ENCODE measurements at regions not wholly inside any gene's neighbourhood (a gene's known extent, or its start where the extent isn't known, plus 50 kb on each side); places are given as distances from the start of the nearest gene placed in this dataset.

GRCh38 chrX:4320436-4320947, 607.0 kb upstream of the PRKX start:
- TF ChIP-seq FOXP2 (optimal IDR thresholded peaks at IDR 0.05; ENCODE audit: borderline replicate concordance, extremely low read depth, extremely low read length, insufficient read depth) (no peak), POLR2AphosphoS5 (IDR thresholded peaks at IDR 0.05; ENCODE audit: low read depth, low read length) (no peak), TAF1 (IDR thresholded peaks at IDR 0.05; ENCODE audit: borderline replicate concordance, insufficient read depth, low read length) (no peak), SIN3A (IDR thresholded peaks at IDR 0.05; ENCODE audit: borderline replicate concordance, insufficient read depth, low read length) (no peak), REST (IDR thresholded peaks at IDR 0.05; ENCODE audit: insufficient read depth in 1 of 2, low read depth in 2 of 2, low read length in 2 of 2) (no peak)

- no peak for TF ChIP-seq FOXP2 (optimal IDR thresholded peaks at IDR 0.05; ENCODE audit: borderline replicate concordance, extremely low read depth, extremely low read length, insufficient read depth)
- no peak for TF ChIP-seq REST (IDR thresholded peaks at IDR 0.05; ENCODE audit: insufficient read depth in 1 of 2, low read depth in 2 of 2, low read length in 2 of 2)
- no peak for TF ChIP-seq SIN3A (IDR thresholded peaks at IDR 0.05; ENCODE audit: borderline replicate concordance, insufficient read depth, low read length)
- no peak for TF ChIP-seq TAF1 (IDR thresholded peaks at IDR 0.05; ENCODE audit: borderline replicate concordance, insufficient read depth, low read length)
- TF ChIP-seq POLR2AphosphoS5 (IDR thresholded peaks at IDR 0.05; ENCODE audit: low read depth, low read length) = no peak
Measured at GRCh38 chrX:4315891-4316290, 602.4 kb upstream of the PRKX start.

- TF ChIP-seq POLR2AphosphoS5 (IDR thresholded peaks at IDR 0.05; ENCODE audit: low read depth, low read length) = no peak
- no peak for TF ChIP-seq TAF1 (IDR thresholded peaks at IDR 0.05; ENCODE audit: borderline replicate concordance, insufficient read depth, low read length)
- TF ChIP-seq REST (IDR thresholded peaks at IDR 0.05; ENCODE audit: insufficient read depth in 1 of 2, low read depth in 2 of 2, low read length in 2 of 2) = no peak
- no peak for TF ChIP-seq SIN3A (IDR thresholded peaks at IDR 0.05; ENCODE audit: borderline replicate concordance, insufficient read depth, low read length)
- no peak for TF ChIP-seq FOXP2 (optimal IDR thresholded peaks at IDR 0.05; ENCODE audit: borderline replicate concordance, extremely low read depth, extremely low read length, insufficient read depth)
Measured at GRCh38 chrX:4314586-4314985, 601.1 kb upstream of the PRKX start.

- no peak for TF ChIP-seq FOXP2 (optimal IDR thresholded peaks at IDR 0.05; ENCODE audit: borderline replicate concordance, extremely low read depth, extremely low read length, insufficient read depth)
- TF ChIP-seq SIN3A (IDR thresholded peaks at IDR 0.05; ENCODE audit: borderline replicate concordance, insufficient read depth, low read length) = no peak
- TF ChIP-seq POLR2AphosphoS5 (IDR thresholded peaks at IDR 0.05; ENCODE audit: low read depth, low read length) = no peak
- TF ChIP-seq TAF1 (IDR thresholded peaks at IDR 0.05; ENCODE audit: borderline replicate concordance, insufficient read depth, low read length) = no peak
Measured at GRCh38 chrX:4277122-4277521, 563.7 kb upstream of the PRKX start.

- TF ChIP-seq FOXP2 (optimal IDR thresholded peaks at IDR 0.05; ENCODE audit: borderline replicate concordance, extremely low read depth, extremely low read length, insufficient read depth) = no peak
- TF ChIP-seq SIN3A (IDR thresholded peaks at IDR 0.05; ENCODE audit: borderline replicate concordance, insufficient read depth, low read length) = no peak
- TF ChIP-seq TAF1 (IDR thresholded peaks at IDR 0.05; ENCODE audit: borderline replicate concordance, insufficient read depth, low read length) = no peak
- TF ChIP-seq REST (IDR thresholded peaks at IDR 0.05; ENCODE audit: insufficient read depth in 1 of 2, low read depth in 2 of 2, low read length in 2 of 2) = no peak
- no peak for TF ChIP-seq POLR2AphosphoS5 (IDR thresholded peaks at IDR 0.05; ENCODE audit: low read depth, low read length)
Measured at GRCh38 chrX:4268676-4269075, 555.2 kb upstream of the PRKX start.

All from PFSK-1 (cell line).